Esophagus muscularis mucosa (tissue), 4 donors: ENCODE measurements at regions not wholly inside any gene's neighbourhood (a gene's known extent, or its start where the extent isn't known, plus 50 kb on each side); places are given as distances from the start of the nearest gene placed in this dataset.

Source experiments
- DNase-seq: peaks from one replicate; pipeline ENCODE4 v3.0.0-alpha.2; 2017; ENCODE audit errors: extremely low spot score
- H3K27ac ChIP-seq, 4 donors: fragments of 200-600 bp; sonication (generic); replicated peaks in 1 of 4; 1 replicate in 3 of 4; 2 replicates in 1 of 4; pipeline ENCODE4 v1.5.1; 2016 to 2019; ENCODE audit warnings: mild to moderate bottlenecking in 1 of 4
- H3K27me3 ChIP-seq, 4 donors: fragments of 200-600 bp; sonication (generic); one replicate each; pipeline versions ENCODE4 v1.5.1 to v1.6.0; 2016 to 2019
- H3K36me3 ChIP-seq, 4 donors: fragments of 200-600 bp; sonication (generic); one replicate each; pipeline ENCODE4 v1.5.1; 2016 to 2019
- H3K4me1 ChIP-seq, 4 donors: fragments of 200-600 bp; sonication (generic); one replicate each; pipeline ENCODE4 v1.5.1; 2016 to 2019
- H3K4me3 ChIP-seq, 4 donors: fragments of 200-600 bp; sonication (generic); 1 replicate in 2 of 4; 2 replicates in 2 of 4; pipeline ENCODE4 v1.5.1; 2016 to 2019; ENCODE audit warnings: mild to moderate bottlenecking in 4 of 4, moderate library complexity in 1 of 4
- H3K9me3 ChIP-seq, 4 donors: fragments of 200-600 bp; sonication (generic); 1 replicate in 3 of 4; 2 replicates in 1 of 4; pipeline ENCODE4 v1.5.1; 2016 to 2019
- EP300 ChIP-seq: sonication (generic); formaldehyde crosslinking; IDR thresholded peaks from one replicate; pipeline ENCODE4 v1.6.1; 2017; ENCODE audit warnings: antibody characterized with exemption
- POLR2A ChIP-seq: fragments of 450-650 bp; IDR thresholded peaks from one replicate; pipeline ENCODE4 v1.6.1; 2017; ENCODE audit warnings: antibody characterized with exemption, moderate library complexity, mild to moderate bottlenecking, low read depth
- POLR2AphosphoS5 ChIP-seq, 2 donors: sonication (generic); formaldehyde crosslinking; IDR thresholded peaks; one replicate each; pipeline ENCODE4 v1.6.1; 2017; ENCODE audit warnings: antibody characterized with exemption in 2 of 2
- WGBS: methylation state at CpG from one replicate; pipeline ENCODE4 v1.1.5; 2018; 5-methylcytosine and 5-hydroxymethylcytosine counted together
- intact Hi-C: fragments of 100-400 bp; cut with DNase I; formaldehyde crosslinking; loops from one replicate; pipeline ENCODE4 v1.15.1; 2023
- TF ChIP-seq, protein P1 (sequence below), 3 experiments: fragments of 200-600 bp in 2 of 3; fragments of 450-650 bp in 1 of 3; sonication (generic) in 2 of 3; IDR thresholded peaks; one replicate each; pipeline ENCODE4 v1.5.1; 2017 to 2019; ENCODE audit warnings: antibody characterized with exemption in 3 of 3, mild to moderate bottlenecking in 2 of 3, moderate library complexity in 1 of 3

DNA sequence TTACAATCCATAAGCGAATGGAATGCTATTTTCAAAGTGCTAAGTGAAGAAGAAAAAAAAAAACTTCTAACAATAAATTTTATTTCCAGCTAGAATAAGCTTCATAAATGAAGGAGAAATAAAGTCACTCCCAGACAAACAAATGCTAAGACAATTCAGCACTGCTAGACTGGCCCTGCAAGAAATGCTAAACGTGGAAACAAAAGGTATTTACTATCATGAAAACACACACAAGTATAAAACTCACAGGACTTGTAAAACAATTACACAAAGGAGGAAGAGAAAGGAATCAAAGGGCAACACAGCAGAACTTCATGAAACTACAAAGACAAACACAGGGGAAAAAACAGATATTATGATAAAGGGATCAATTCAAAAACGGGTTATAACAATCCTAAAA is 85.8 kb upstream of the NELL2 start:
- Histone ChIP-seq H3K27me3 (no peaks in the 10 kb centered on the region), H3K4me1 (no peaks in the 10 kb centered on the region), H3K36me3 (no peaks in the 10 kb centered on the region), H3K27ac (no peak overlapping the region), H3K4me3 (no peak overlapping the region), H3K9me3 (peaks cover 0 to 14% (median 4%) of the 10 kb centered on the region in 4 donors)
- 68% methylated on average over 3 of the region's 3 CpGs for WGBS
- intact Hi-C loops = no loop called here
- TF ChIP-seq EP300 = no peak
- no peak for TF ChIP-seq POLR2A
- no peak for TF ChIP-seq POLR2AphosphoS5 (IDR thresholded peaks at IDR 0.05)
- TF ChIP-seq, protein P1, sequence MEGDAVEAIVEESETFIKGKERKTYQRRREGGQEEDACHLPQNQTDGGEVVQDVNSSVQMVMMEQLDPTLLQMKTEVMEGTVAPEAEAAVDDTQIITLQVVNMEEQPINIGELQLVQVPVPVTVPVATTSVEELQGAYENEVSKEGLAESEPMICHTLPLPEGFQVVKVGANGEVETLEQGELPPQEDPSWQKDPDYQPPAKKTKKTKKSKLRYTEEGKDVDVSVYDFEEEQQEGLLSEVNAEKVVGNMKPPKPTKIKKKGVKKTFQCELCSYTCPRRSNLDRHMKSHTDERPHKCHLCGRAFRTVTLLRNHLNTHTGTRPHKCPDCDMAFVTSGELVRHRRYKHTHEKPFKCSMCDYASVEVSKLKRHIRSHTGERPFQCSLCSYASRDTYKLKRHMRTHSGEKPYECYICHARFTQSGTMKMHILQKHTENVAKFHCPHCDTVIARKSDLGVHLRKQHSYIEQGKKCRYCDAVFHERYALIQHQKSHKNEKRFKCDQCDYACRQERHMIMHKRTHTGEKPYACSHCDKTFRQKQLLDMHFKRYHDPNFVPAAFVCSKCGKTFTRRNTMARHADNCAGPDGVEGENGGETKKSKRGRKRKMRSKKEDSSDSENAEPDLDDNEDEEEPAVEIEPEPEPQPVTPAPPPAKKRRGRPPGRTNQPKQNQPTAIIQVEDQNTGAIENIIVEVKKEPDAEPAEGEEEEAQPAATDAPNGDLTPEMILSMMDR (IDR thresholded peaks at IDR 0.05) = no peak
- DNase-seq = no peak

DNA sequence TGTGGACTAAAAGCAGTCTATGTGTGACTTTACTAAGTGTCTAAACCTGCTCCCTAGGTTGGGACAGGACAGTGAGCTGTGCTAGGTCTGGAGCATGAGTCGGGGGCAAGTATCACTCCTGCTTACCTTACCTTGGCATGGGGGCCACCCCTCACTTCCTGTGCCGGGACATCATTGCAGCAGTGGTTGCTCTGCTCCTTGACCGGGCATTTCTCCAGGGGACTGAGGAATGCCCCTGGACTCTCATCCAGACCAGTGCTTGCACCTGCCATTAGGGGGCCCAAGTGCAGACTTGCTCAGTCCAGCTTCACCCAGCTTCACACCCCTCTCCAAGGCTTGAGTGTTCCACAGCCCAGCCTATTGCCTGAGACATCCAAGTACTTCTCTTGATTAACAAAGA is 84.7 kb upstream of the NELL2 start:
- WGBS = 89% methylated on average over 2 of the region's 3 CpGs
- no peak for DNase-seq
- Histone ChIP-seq H3K4me1 (no peaks in the 10 kb centered on the region), H3K9me3 (peaks cover 0 to 9% (median under 1%) of the 10 kb centered on the region in 4 donors), H3K27me3 (no peaks in the 10 kb centered on the region), H3K4me3 (no peak overlapping the region), H3K27ac (no peak overlapping the region), H3K36me3 (no peaks in the 10 kb centered on the region)
- intact Hi-C loops = no loop called here
- TF ChIP-seq, protein P1 (IDR thresholded peaks at IDR 0.05) = no peak
- TF ChIP-seq POLR2AphosphoS5 (IDR thresholded peaks at IDR 0.05) = no peak
- no peak for TF ChIP-seq EP300
- no peak for TF ChIP-seq POLR2A

DNA sequence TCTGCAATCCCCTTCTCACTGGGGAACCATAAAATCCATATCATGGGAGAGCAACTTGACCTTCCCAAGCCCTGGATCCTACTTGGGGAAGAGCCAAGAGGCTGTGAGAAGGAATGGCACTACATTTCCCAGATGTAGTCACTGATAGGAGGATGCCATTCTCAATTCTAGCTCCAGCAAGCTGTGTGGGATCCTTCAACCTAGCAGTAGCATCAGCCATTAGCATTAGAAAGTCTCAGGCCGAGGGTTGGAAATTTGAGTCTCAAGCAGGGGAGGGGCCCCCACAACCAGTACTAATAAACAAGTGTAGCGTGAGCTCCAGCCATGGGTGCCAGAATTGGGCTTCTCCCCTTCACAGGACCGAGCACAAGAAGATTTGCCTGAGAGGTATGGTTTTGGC is 84.3 kb upstream of the NELL2 start:
- no peak overlapping the region for H3K27ac ChIP-seq
- TF ChIP-seq EP300 = no peak
- no peak for TF ChIP-seq POLR2A
- TF ChIP-seq, protein P1 (IDR thresholded peaks at IDR 0.05) = no peak
- no peak for TF ChIP-seq POLR2AphosphoS5 (IDR thresholded peaks at IDR 0.05)
- no peak overlapping the region for H3K4me3 ChIP-seq
- no peaks in the 10 kb centered on the region for H3K4me1 ChIP-seq
- H3K36me3 ChIP-seq = no peaks in the 10 kb centered on the region
- no peak for DNase-seq
- intact Hi-C loops = no loop called here
- H3K27me3 ChIP-seq = no peaks in the 10 kb centered on the region
- H3K9me3 ChIP-seq = peaks cover 0 to 7% (median 0%) of the 10 kb centered on the region in 4 donors
- no CpG with 5 or more reads among the region's 3 CpGs for WGBS

DNA sequence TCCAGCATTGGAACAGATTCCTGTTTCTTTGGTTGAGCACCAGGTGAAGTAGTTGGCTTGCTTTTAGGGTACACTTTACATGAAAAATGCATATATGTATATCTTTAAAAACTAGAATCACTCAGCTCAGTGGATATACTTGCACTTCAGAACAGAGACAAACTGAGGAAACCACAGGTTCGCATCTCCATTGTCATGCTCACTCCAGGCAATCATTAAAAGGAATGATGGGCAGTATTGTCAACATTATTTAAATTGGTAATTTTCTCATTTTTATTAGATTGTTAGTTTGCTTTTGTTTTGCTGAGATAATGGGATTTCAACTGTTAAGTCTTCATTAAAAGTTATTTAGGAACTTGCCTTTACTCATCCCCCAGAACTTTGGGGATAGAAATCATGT is 71.0 kb upstream of the NELL2 start:
- no peaks in the 10 kb centered on the region for H3K36me3 ChIP-seq
- no peak overlapping the region for H3K4me3 ChIP-seq
- TF ChIP-seq POLR2A (no peak), POLR2AphosphoS5 (IDR thresholded peaks at IDR 0.05) (no peak), EP300 (no peak)
- TF ChIP-seq, protein P1 (IDR thresholded peaks at IDR 0.05) = no peak
- no peaks in the 10 kb centered on the region for H3K4me1 ChIP-seq
- H3K9me3 ChIP-seq = no peaks in the 10 kb centered on the region
- DNase-seq = no peak
- 64% methylated on average over 1 of the region's 1 CpG for WGBS
- no peak overlapping the region for H3K27ac ChIP-seq
- no peaks in the 10 kb centered on the region for H3K27me3 ChIP-seq
- intact Hi-C loops = no loop called here

DNA sequence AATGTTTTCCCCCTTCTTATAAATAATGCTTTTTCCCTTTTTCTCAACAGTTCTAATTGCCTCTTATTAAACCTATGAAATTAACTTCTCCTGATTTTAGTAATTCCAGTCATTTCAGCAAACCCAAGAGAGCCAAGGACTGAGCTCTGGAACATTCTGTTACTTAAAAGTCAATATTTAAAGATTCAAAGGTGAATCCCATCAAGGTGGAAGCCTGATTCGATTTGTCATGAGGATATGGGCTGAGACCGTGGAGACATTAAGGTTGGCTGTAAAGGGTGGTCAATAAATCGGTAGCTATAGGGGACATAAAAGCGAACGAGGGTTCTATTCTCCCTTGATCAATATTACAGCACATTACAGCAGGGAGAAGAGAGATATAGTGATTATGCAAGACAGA is 66.6 kb upstream of the NELL2 start:
- intact Hi-C loops = no loop called here
- no peak for TF ChIP-seq POLR2AphosphoS5 (IDR thresholded peaks at IDR 0.05)
- TF ChIP-seq POLR2A = no peak
- TF ChIP-seq, protein P1 (IDR thresholded peaks at IDR 0.05) = no peak
- TF ChIP-seq EP300 = no peak
- 83% methylated on average over 5 of the region's 5 CpGs for WGBS
- no peaks in the 10 kb centered on the region for H3K27me3 ChIP-seq
- H3K4me3 ChIP-seq = no peak overlapping the region
- no peaks in the 10 kb centered on the region for H3K36me3 ChIP-seq
- H3K4me1 ChIP-seq = no peaks in the 10 kb centered on the region
- no peak overlapping the region for H3K27ac ChIP-seq
- DNase-seq = no peak
- no peaks in the 10 kb centered on the region for H3K9me3 ChIP-seq
